Hepatocyte (in vitro differentiated cells): ENCODE measurements at regions not wholly inside any gene's neighbourhood (a gene's known extent, or its start where the extent isn't known, plus 50 kb on each side); places are given as distances from the start of the nearest gene placed in this dataset.
"Not testable (repeated sequence)": the region's sequence is repeated elsewhere in the genome, so short reads cannot be mapped to it uniquely, and the experiment has no call there.

Source experiments
- DNase-seq: peaks from one replicate; pipeline ENCODE4 v3.0.0-alpha.2; 2016; ENCODE audit warnings: low spot score
- H2AFZ ChIP-seq: fragments of 200-600 bp; sonication (generic); 2 replicates; pipeline ENCODE4 v1.6.0; 2016; ENCODE audit warnings: antibody characterized with exemption, mild to moderate bottlenecking
- H3K27ac ChIP-seq: fragments of 200-600 bp; sonication (generic); 2 replicates; pipeline ENCODE4 v1.5.1; 2016; ENCODE audit warnings: mild to moderate bottlenecking
- H3K27me3 ChIP-seq: fragments of 200-600 bp; sonication (generic); 2 replicates; pipeline ENCODE4 v1.6.1; 2016
- H3K36me3 ChIP-seq: fragments of 200-600 bp; sonication (generic); replicated peaks from 2 replicates; pipeline ENCODE4 v1.5.1; 2016; ENCODE audit warnings: low read depth; ENCODE audit not compliant: insufficient read depth
- H3K4me1 ChIP-seq: fragments of 200-600 bp; sonication (generic); 2 replicates; pipeline ENCODE4 v1.5.1; 2016; ENCODE audit warnings: mild to moderate bottlenecking, moderate library complexity; ENCODE audit not compliant: insufficient read depth
- H3K4me2 ChIP-seq: fragments of 200-600 bp; sonication (generic); 2 replicates; pipeline ENCODE4 v1.6.0; 2016
- H3K4me3 ChIP-seq: fragments of 200-600 bp; sonication (generic); 2 replicates; pipeline ENCODE4 v1.5.1; 2016; ENCODE audit warnings: mild to moderate bottlenecking
- H3K79me2 ChIP-seq: fragments of 200-600 bp; sonication (generic); 2 replicates; pipeline ENCODE4 v1.6.0; 2017; ENCODE audit warnings: mild to moderate bottlenecking
- H3K9me2 ChIP-seq: fragments of 200-600 bp; sonication (generic); replicated peaks from 2 replicates; pipeline ENCODE4 v1.6.0; 2017; ENCODE audit warnings: mild to moderate bottlenecking; ENCODE audit not compliant: insufficient read depth
- H3K9me3 ChIP-seq: fragments of 200-600 bp; sonication (generic); 2 replicates; pipeline ENCODE4 v1.5.1; 2016; ENCODE audit warnings: low read depth, mild to moderate bottlenecking
- H4K20me1 ChIP-seq: fragments of 200-600 bp; sonication (generic); 2 replicates; pipeline ENCODE4 v1.6.0; 2016; ENCODE audit warnings: mild to moderate bottlenecking; ENCODE audit not compliant: insufficient read depth, poor library complexity, severe bottlenecking
- WGBS: methylation state at CpG from one replicate; pipeline ENCODE4 v1.1.6; 2016; ENCODE audit warnings: low lambda C conversion rate; ENCODE audit errors: missing lambda C conversion rate; 5-methylcytosine and 5-hydroxymethylcytosine counted together

- not testable (repeated sequence) for H3K4me1 ChIP-seq, H4K20me1 ChIP-seq, H3K27me3 ChIP-seq, H3K4me3 ChIP-seq, H3K27ac ChIP-seq, DNase-seq, H3K36me3 ChIP-seq, H2AFZ ChIP-seq, H3K4me2 ChIP-seq, H3K79me2 ChIP-seq, H3K9me3 ChIP-seq, H3K9me2 ChIP-seq
- no CpG with 5 or more reads among the region's 3 CpGs for WGBS
These were observed 146.9 kb upstream of the PLGLB2 start for GRCh38 chr2:87600961-87601360.

GRCh38 chr2:87602118-87602517 is 145.8 kb upstream of the PLGLB2 start:
- H3K9me2 ChIP-seq, DNase-seq, H3K36me3 ChIP-seq, H3K4me1 ChIP-seq, H3K9me3 ChIP-seq, H3K27me3 ChIP-seq, H4K20me1 ChIP-seq, H3K4me2 ChIP-seq, H3K4me3 ChIP-seq, H3K79me2 ChIP-seq, H2AFZ ChIP-seq, H3K27ac ChIP-seq: not testable (repeated sequence)
- WGBS: 100% methylated on average over 1 of the region's 7 CpGs

GRCh38 chr2:87602728-87603127 is 145.2 kb upstream of the PLGLB2 start:
- H3K4me3 ChIP-seq, H3K79me2 ChIP-seq, DNase-seq, H4K20me1 ChIP-seq, H2AFZ ChIP-seq, H3K27me3 ChIP-seq, H3K4me2 ChIP-seq, H3K36me3 ChIP-seq, H3K4me1 ChIP-seq, H3K9me3 ChIP-seq, H3K27ac ChIP-seq, H3K9me2 ChIP-seq: not testable (repeated sequence)
- WGBS: no CpG with 5 or more reads among the region's 2 CpGs

- H3K9me3 ChIP-seq, H3K4me1 ChIP-seq, H3K4me2 ChIP-seq, H3K9me2 ChIP-seq, H3K27me3 ChIP-seq, H3K79me2 ChIP-seq, H3K4me3 ChIP-seq, H2AFZ ChIP-seq, H4K20me1 ChIP-seq, H3K36me3 ChIP-seq: not testable (repeated sequence)
- DNase-seq: peak; percentile 3
- 39% methylated on average over 5 of the region's 10 CpGs for WGBS
- H3K27ac ChIP-seq: peak overlapping the region; percentile 82
These were observed 144.2 kb upstream of the PLGLB2 start for GRCh38 chr2:87603418-87604278.

- WGBS: no CpG with 5 or more reads among the region's 6 CpGs
These were observed 143.5 kb upstream of the PLGLB2 start for GRCh38 chr2:87604279-87604818.

GRCh38 chr2:87604980-87605379 is 142.9 kb upstream of the PLGLB2 start:
- H4K20me1 ChIP-seq, H3K4me3 ChIP-seq, H3K79me2 ChIP-seq, H3K9me3 ChIP-seq, H3K27ac ChIP-seq, DNase-seq, H2AFZ ChIP-seq, H3K4me1 ChIP-seq, H3K36me3 ChIP-seq, H3K27me3 ChIP-seq, H3K4me2 ChIP-seq, H3K9me2 ChIP-seq: not testable (repeated sequence)
- no CpG with 5 or more reads among the region's 2 CpGs for WGBS

More at GRCh38 chr2:87604279-87604818, 143.5 kb upstream of the PLGLB2 start:
- H3K27me3 ChIP-seq, H3K4me3 ChIP-seq, H2AFZ ChIP-seq, H4K20me1 ChIP-seq, H3K36me3 ChIP-seq, H3K4me1 ChIP-seq, H3K9me2 ChIP-seq, H3K79me2 ChIP-seq, H3K9me3 ChIP-seq, H3K4me2 ChIP-seq, DNase-seq: not testable (repeated sequence)
- H3K27ac ChIP-seq: peak overlapping the region; percentile 82

- 46% methylated on average over 1 of the region's 3 CpGs for WGBS
- not testable (repeated sequence) for H3K4me3 ChIP-seq, H2AFZ ChIP-seq
These were observed 139.3 kb upstream of the PLGLB2 start for GRCh38 chr2:87608377-87609166.

GRCh38 chr2:87610974-87611373 is 136.9 kb upstream of the PLGLB2 start:
- H3K4me3 ChIP-seq, H3K9me2 ChIP-seq, H3K79me2 ChIP-seq, H2AFZ ChIP-seq, DNase-seq, H3K4me2 ChIP-seq, H4K20me1 ChIP-seq, H3K27me3 ChIP-seq, H3K9me3 ChIP-seq, H3K36me3 ChIP-seq, H3K4me1 ChIP-seq, H3K27ac ChIP-seq: not testable (repeated sequence)
- 100% methylated on average over 1 of the region's 1 CpG for WGBS

More at GRCh38 chr2:87608377-87609166, 139.3 kb upstream of the PLGLB2 start:
- not testable (repeated sequence) for H3K4me2 ChIP-seq, DNase-seq, H3K9me3 ChIP-seq, H3K4me1 ChIP-seq, H3K9me2 ChIP-seq, H3K27me3 ChIP-seq, H3K36me3 ChIP-seq, H3K27ac ChIP-seq, H3K79me2 ChIP-seq, H4K20me1 ChIP-seq
